A673 (cell line): ENCODE measurements at regions not wholly inside any gene's neighbourhood (a gene's known extent, or its start where the extent isn't known, plus 50 kb on each side); places are given as distances from the start of the nearest gene placed in this dataset.

ENCODE experiments used
- BruUV-seq: library from RNA; stranded (reverse); fragments of 400-500 nt; replicated peaks from 2 replicates; lab custom pipeline; 2021; lab: Mats Ljungman, UMichigan
- CTCF ChIA-PET: fragments of 300-600 bp; sonication (Branson Sonifier 250); formaldehyde crosslinking; loops from one replicate; lab custom pipeline; 2022; ENCODE audit warnings: antibody characterized with exemption; lab: Charles Lee
- POLR2A ChIA-PET: fragments of 300-600 bp; sonication (Branson Sonifier 250); formaldehyde crosslinking; loops from one replicate; lab custom pipeline; 2022; ENCODE audit warnings: antibody characterized with exemption; ENCODE audit not compliant: low non-redundant PET; lab: Charles Lee
- DNase-seq: peaks from one replicate; pipeline ENCODE4 v3.0.0-alpha.2; 2015; ENCODE audit warnings: low spot score
- H3K27ac ChIP-seq: fragments of 200-600 bp; sonication (generic); 2 replicates; pipeline ENCODE4 v1.5.1; 2016; ENCODE audit warnings: mixed run types, low read depth, mild to moderate bottlenecking, mixed read lengths, antibody characterized with exemption, low read length; ENCODE audit not compliant: poor library complexity, severe bottlenecking
- H3K27me3 ChIP-seq: fragments of 200-600 bp; sonication (generic); replicated peaks from 2 replicates; pipeline ENCODE4 v1.6.1; 2017; ENCODE audit warnings: mixed run types, low read depth, mild to moderate bottlenecking, mixed read lengths, antibody characterized with exemption, low read length; ENCODE audit not compliant: insufficient read depth, poor library complexity
- H3K36me3 ChIP-seq: fragments of 200-600 bp; sonication (generic); 2 replicates; pipeline ENCODE4 v1.6.1; 2016; ENCODE audit warnings: mixed run types, mild to moderate bottlenecking, mixed read lengths, antibody characterized with exemption, low read length; ENCODE audit not compliant: insufficient read depth, poor library complexity, severe bottlenecking
- H3K4me1 ChIP-seq: fragments of 200-600 bp; sonication (generic); 2 replicates; pipeline ENCODE4 v1.6.1; 2017; ENCODE audit warnings: mixed run types, mild to moderate bottlenecking, mixed read lengths, antibody characterized with exemption, low read length; ENCODE audit not compliant: insufficient read depth, poor library complexity, severe bottlenecking
- H3K4me3 ChIP-seq: fragments of 200-600 bp; sonication (generic); 2 replicates; pipeline ENCODE4 v1.5.1; 2016; ENCODE audit warnings: low read depth, mixed run types, mild to moderate bottlenecking, mixed read lengths, low read length; ENCODE audit not compliant: poor library complexity, severe bottlenecking
- H3K9me3 ChIP-seq: fragments of 200-600 bp; sonication (generic); 2 replicates; pipeline ENCODE4 v1.6.1; 2016; ENCODE audit warnings: mixed run types, low read depth, mild to moderate bottlenecking, mixed read lengths, antibody characterized with exemption, low read length; ENCODE audit not compliant: poor library complexity, severe bottlenecking
- CTCF ChIP-seq: fragments of 300-800, 200-600 bp; sonication (generic); conservative IDR thresholded peaks from 2 replicates; pipeline ENCODE4 v1.5.1; 2017; ENCODE audit warnings: low read depth, mild to moderate bottlenecking, antibody characterized with exemption, low read length, moderate library complexity, mixed read lengths
- EZH2 ChIP-seq: fragments of 200-600 bp; sonication (generic); IDR thresholded peaks from 2 replicates; pipeline ENCODE4 v1.6.1; 2017; ENCODE audit warnings: borderline replicate concordance, low read depth, mild to moderate bottlenecking, mixed read lengths, antibody characterized with exemption, low read length; ENCODE audit not compliant: poor library complexity, severe bottlenecking
- intact Hi-C: fragments of 100-400 bp; cut with micrococcal nuclease; formaldehyde crosslinking; loops from one replicate; pipeline ENCODE4 v1.10.0; 2022; ENCODE audit not compliant: unreplicated experiment

- DNase-seq, result no peak
- ChIA-PET CTCF (no interaction called here), POLR2A (no interaction called here)
- intact Hi-C loops, result no loop called here
- Histone ChIP-seq H3K4me1 (no peaks in the 10 kb centered on the region), H3K36me3 (no peaks in the 10 kb centered on the region), H3K9me3 (no peaks in the 10 kb centered on the region), H3K4me3 (no peak overlapping the region), H3K27ac (no peak overlapping the region), H3K27me3 (no peaks in the 10 kb centered on the region)
- BruUV-seq, result no TSS peak
- TF ChIP-seq CTCF (no peak), EZH2 (no peak)
Observed at GRCh38 chr6:1510239-1510638, 99.5 kb upstream of the FOXC1 start.

DNA sequence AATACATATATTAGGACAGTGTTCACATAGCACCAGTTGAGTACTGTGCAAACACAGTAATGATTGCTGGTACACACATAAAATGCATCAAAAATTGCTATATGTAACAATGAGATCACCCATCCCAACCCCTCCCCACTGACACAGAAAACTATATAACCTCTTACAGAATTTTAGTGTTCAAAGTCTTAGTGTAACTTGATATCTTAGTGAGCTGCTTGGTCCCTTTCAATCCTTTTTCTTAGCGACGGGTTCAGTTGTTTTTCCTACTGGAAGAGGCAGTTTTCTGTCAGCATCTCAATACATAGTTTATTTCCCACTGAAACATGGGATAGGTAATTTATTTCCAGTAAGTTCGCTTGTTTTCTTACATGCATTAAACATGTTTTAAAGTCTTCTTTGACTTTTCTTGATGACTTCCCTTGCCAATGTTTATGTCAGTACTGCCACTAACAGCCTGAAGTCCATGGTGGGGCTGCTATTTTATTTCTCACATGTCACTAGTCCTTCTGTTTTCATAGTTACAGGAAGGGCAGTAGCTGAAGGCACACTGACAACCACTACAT is 96.4 kb upstream of the FOXC1 start:
- Histone ChIP-seq H3K27me3 (no peaks in the 10 kb centered on the region), H3K4me3 (no peak overlapping the region), H3K9me3 (no peaks in the 10 kb centered on the region), H3K36me3 (no peaks in the 10 kb centered on the region), H3K27ac (no peak overlapping the region), H3K4me1 (no peaks in the 10 kb centered on the region)
- no peak for TF ChIP-seq EZH2
- TF ChIP-seq CTCF, result no peak
- POLR2A ChIA-PET, result no interaction called here
- no peak for DNase-seq
- intact Hi-C loops, result no loop called here
- BruUV-seq, result no TSS peak
- CTCF ChIA-PET, result no interaction called here

GRCh38 chr6:1514078-1514477 is 95.6 kb upstream of the FOXC1 start:
- POLR2A ChIA-PET, result no interaction called here
- CTCF ChIA-PET, result no interaction called here
- no peak overlapping the region for H3K27ac ChIP-seq
- no TSS peak for BruUV-seq
- H3K36me3 ChIP-seq, result no peaks in the 10 kb centered on the region
- no peak for DNase-seq
- H3K27me3 ChIP-seq, result no peaks in the 10 kb centered on the region
- no peaks in the 10 kb centered on the region for H3K9me3 ChIP-seq
- no peaks in the 10 kb centered on the region for H3K4me1 ChIP-seq
- no peak overlapping the region for H3K4me3 ChIP-seq
- no peak for TF ChIP-seq EZH2
- intact Hi-C loops, result no loop called here

DNA sequence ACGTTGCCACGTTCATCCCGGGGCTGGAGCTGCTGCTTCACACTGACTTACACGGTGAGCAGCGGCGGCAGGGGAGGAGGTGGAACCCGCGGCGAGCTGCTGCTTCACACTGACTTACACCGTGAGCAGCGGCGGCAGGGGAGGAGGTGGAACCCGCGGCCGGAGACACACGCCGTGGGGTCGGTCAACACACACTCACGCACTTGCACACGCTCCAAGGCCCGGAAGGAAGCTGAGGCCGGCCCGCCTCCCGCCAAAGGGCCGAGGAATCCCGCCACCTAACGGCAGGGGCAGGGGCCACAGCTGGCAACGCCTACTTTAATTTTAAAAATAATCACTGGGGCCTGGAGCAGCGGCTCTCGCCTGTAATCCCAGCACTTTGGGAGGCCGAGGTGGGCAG is 94.4 kb upstream of the FOXC1 start:
- no peaks in the 10 kb centered on the region for H3K36me3 ChIP-seq
- DNase-seq, result no peak
- no peak overlapping the region for H3K4me3 ChIP-seq
- no peaks in the 10 kb centered on the region for H3K27me3 ChIP-seq
- H3K4me1 ChIP-seq, result no peaks in the 10 kb centered on the region
- CTCF ChIA-PET, result no interaction called here
- POLR2A ChIA-PET, result no interaction called here
- TF ChIP-seq CTCF (no peak), EZH2 (no peak)
- intact Hi-C loops, result no loop called here
- no peaks in the 10 kb centered on the region for H3K9me3 ChIP-seq
- no TSS peak for BruUV-seq
- H3K27ac ChIP-seq, result no peak overlapping the region
